8988T (cell line): ENCODE measurements at regions not wholly inside any gene's neighbourhood (a gene's known extent, or its start where the extent isn't known, plus 50 kb on each side); places are given as distances from the start of the nearest gene placed in this dataset.

Source experiments
- DNase-seq: peaks from one replicate; pipeline ENCODE4 v3.0.0; 2011

GRCh38 chr5:82349652-82350051, 71.5 kb upstream of the RPS23 start:
- DNase-seq, result peak; percentile 24

GRCh38 chr5:82348784-82349425, 70.8 kb upstream of the RPS23 start:
- DNase-seq, result no peak

- DNase-seq, result no peak
Observed at GRCh38 chr5:82347201-82347865, 69.2 kb upstream of the RPS23 start.

- no peak for DNase-seq
Observed at GRCh38 chr5:82346399-82347165, 68.4 kb upstream of the RPS23 start.

GRCh38 chr5:82345108-82345507, 67.0 kb upstream of the RPS23 start:
- no peak for DNase-seq

- DNase-seq, result no peak
Observed at GRCh38 chr5:82341325-82341724, 63.2 kb upstream of the RPS23 start.

- DNase-seq, result no peak
Observed at GRCh38 chr5:82340799-82341198, 62.6 kb upstream of the RPS23 start.

- DNase-seq, result no peak
Observed at GRCh38 chr5:82339792-82340191, 61.6 kb upstream of the RPS23 start.

GRCh38 chr5:82338771-82339373, 60.7 kb upstream of the RPS23 start:
- no peak for DNase-seq

GRCh38 chr5:82336959-82337351, 58.8 kb upstream of the RPS23 start:
- no peak for DNase-seq

GRCh38 chr5:82336226-82336958, 58.2 kb upstream of the RPS23 start:
- no peak for DNase-seq

- DNase-seq, result no peak
Observed at GRCh38 chr5:82335806-82336205, 57.7 kb upstream of the RPS23 start.

GRCh38 chr5:82334856-82335255, 56.7 kb upstream of the RPS23 start:
- DNase-seq, result no peak

GRCh38 chr5:82334085-82334692, 56.0 kb upstream of the RPS23 start:
- no peak for DNase-seq

- no peak for DNase-seq
Observed at GRCh38 chr5:82332886-82333615, 54.9 kb upstream of the RPS23 start.

GRCh38 chr5:82332064-82332855, 54.1 kb upstream of the RPS23 start:
- no peak for DNase-seq

- no peak for DNase-seq
Observed at GRCh38 chr5:82331557-82331956, 53.4 kb upstream of the RPS23 start.

- DNase-seq, result no peak
Observed at GRCh38 chr5:82330530-82331270, 52.5 kb upstream of the RPS23 start.

GRCh38 chr5:82329393-82329792, 51.2 kb upstream of the RPS23 start:
- no peak for DNase-seq
